Keratinocyte (primary cell): ENCODE measurements at regions not wholly inside any gene's neighbourhood (a gene's known extent, or its start where the extent isn't known, plus 50 kb on each side); places are given as distances from the start of the nearest gene placed in this dataset.

Source experiments
- DNase-seq: peaks from one replicate; pipeline ENCODE4 v3.0.0-alpha.2; 2011; ENCODE audit warnings: low read depth, missing footprints, low spot score
- FAIRE-seq: peaks from 2 replicates; lab custom pipeline; 2011; peaks lifted over from hg19 to GRCh38; lab: Jason Lieb, UNC
- H2AFZ ChIP-seq: 2 replicates; pipeline ENCODE4 v1.6.0; 2012; ENCODE audit warnings: low read length, control low read depth, inconsistent platforms; ENCODE audit not compliant: control insufficient read depth
- H3K27ac ChIP-seq: 2 replicates; pipeline ENCODE4 v1.5.1; 2011; ENCODE audit warnings: low read length; ENCODE audit not compliant: control insufficient read depth, insufficient read depth
- H3K27me3 ChIP-seq: 3 replicates; pipeline ENCODE4 v1.6.0; 2011; ENCODE audit warnings: low read length; ENCODE audit not compliant: control insufficient read depth, insufficient read depth; ENCODE audit errors: extremely low read depth
- H3K36me3 ChIP-seq, 2 experiments: 2 replicates in 1 of 2; 3 replicates in 1 of 2; pipeline ENCODE4 v1.5.1; 2011; ENCODE audit warnings: low read length in 2 of 2, mild to moderate bottlenecking in 1 of 2; ENCODE audit not compliant: control insufficient read depth in 2 of 2, insufficient read depth in 2 of 2; ENCODE audit errors: extremely low read depth in 1 of 2
- H3K4me1 ChIP-seq: 3 replicates; pipeline ENCODE4 v1.5.1; 2011; ENCODE audit warnings: low read length; ENCODE audit not compliant: control insufficient read depth, insufficient read depth; ENCODE audit errors: extremely low read depth
- H3K4me2 ChIP-seq: 3 replicates; pipeline ENCODE4 v1.6.0; 2011; ENCODE audit warnings: low read depth, low read length; ENCODE audit not compliant: control insufficient read depth, insufficient read depth; ENCODE audit errors: extremely low read depth
- H3K4me3 ChIP-seq, 3 experiments: fragments of 200-600 bp in 1 of 3; sonication (generic) in 1 of 3; 2 replicates in 2 of 3; 3 replicates in 1 of 3; pipeline ENCODE4 v1.5.1; 2011 to 2016; ENCODE audit warnings: low read length in 3 of 3, mild to moderate bottlenecking in 3 of 3, control low read depth in 2 of 3, inconsistent platforms in 1 of 3, low read depth in 1 of 3, mixed read lengths in 1 of 3, mixed run types in 1 of 3, moderate library complexity in 1 of 3; ENCODE audit not compliant: control insufficient read depth in 2 of 3, insufficient read depth in 2 of 3; ENCODE audit errors: extremely low read depth in 1 of 3
- H3K79me2 ChIP-seq: 2 replicates; pipeline ENCODE4 v1.6.0; 2012; ENCODE audit warnings: low read length; ENCODE audit not compliant: control insufficient read depth, insufficient read depth
- H3K9ac ChIP-seq: 3 replicates; pipeline ENCODE4 v1.6.0; 2011; ENCODE audit warnings: low read length; ENCODE audit not compliant: control insufficient read depth, insufficient read depth; ENCODE audit errors: extremely low read depth
- H3K9me1 ChIP-seq: 3 replicates; pipeline ENCODE4 v1.6.0; 2011; ENCODE audit warnings: low read length; ENCODE audit not compliant: control insufficient read depth, insufficient read depth; ENCODE audit errors: extremely low read depth
- H3K9me3 ChIP-seq: 2 replicates; pipeline ENCODE4 v1.5.1; 2012; ENCODE audit warnings: low read depth, low read length; ENCODE audit not compliant: control insufficient read depth
- H4K20me1 ChIP-seq: 3 replicates; pipeline ENCODE4 v1.6.0; 2011; ENCODE audit warnings: low read length; ENCODE audit not compliant: control insufficient read depth, insufficient read depth; ENCODE audit errors: extremely low read depth
- EZH2 ChIP-seq: IDR thresholded peaks from one replicate; pipeline ENCODE4 v1.6.1; 2012; ENCODE audit warnings: inconsistent platforms, mild to moderate bottlenecking, low read length, moderate library complexity
- dilution Hi-C: fragments of 300-500 bp; cut with MboI; formaldehyde crosslinking; loops from one replicate; pipeline ENCODE4 v1.7.0; 2020; ENCODE audit warnings: low sequenced_read_pairs; ENCODE audit not compliant: extremely low pct_ligation_motif_present
- TF ChIP-seq, protein P1 (sequence below), 3 experiments: IDR thresholded peaks in 1 of 3; conservative IDR thresholded peaks in 1 of 3; optimal IDR thresholded peaks in 1 of 3; 2 replicates in 2 of 3; 3 replicates in 1 of 3; pipeline versions ENCODE3 to v1.5.1; 2011; ENCODE audit warnings: low read length in 3 of 3, mild to moderate bottlenecking in 3 of 3, moderate library complexity in 2 of 3, control low read depth in 1 of 3, inconsistent platforms in 1 of 3; ENCODE audit not compliant: insufficient read depth in 2 of 3; ENCODE audit errors: extremely low read depth in 1 of 3

- no peak overlapping the region for H3K27ac ChIP-seq
- no peaks in the 10 kb centered on the region for H3K27me3 ChIP-seq
- no peak overlapping the region for H3K4me3 ChIP-seq
- H4K20me1 ChIP-seq: no peaks in the 10 kb centered on the region
- no peak for TF ChIP-seq EZH2
- TF ChIP-seq, protein P1, sequence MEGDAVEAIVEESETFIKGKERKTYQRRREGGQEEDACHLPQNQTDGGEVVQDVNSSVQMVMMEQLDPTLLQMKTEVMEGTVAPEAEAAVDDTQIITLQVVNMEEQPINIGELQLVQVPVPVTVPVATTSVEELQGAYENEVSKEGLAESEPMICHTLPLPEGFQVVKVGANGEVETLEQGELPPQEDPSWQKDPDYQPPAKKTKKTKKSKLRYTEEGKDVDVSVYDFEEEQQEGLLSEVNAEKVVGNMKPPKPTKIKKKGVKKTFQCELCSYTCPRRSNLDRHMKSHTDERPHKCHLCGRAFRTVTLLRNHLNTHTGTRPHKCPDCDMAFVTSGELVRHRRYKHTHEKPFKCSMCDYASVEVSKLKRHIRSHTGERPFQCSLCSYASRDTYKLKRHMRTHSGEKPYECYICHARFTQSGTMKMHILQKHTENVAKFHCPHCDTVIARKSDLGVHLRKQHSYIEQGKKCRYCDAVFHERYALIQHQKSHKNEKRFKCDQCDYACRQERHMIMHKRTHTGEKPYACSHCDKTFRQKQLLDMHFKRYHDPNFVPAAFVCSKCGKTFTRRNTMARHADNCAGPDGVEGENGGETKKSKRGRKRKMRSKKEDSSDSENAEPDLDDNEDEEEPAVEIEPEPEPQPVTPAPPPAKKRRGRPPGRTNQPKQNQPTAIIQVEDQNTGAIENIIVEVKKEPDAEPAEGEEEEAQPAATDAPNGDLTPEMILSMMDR (optimal IDR thresholded peaks at IDR 0.05 in 1 of 3, IDR thresholded peaks at IDR 0.05 in 1 of 3, conservative IDR thresholded peaks at IDR 0.05 in 1 of 3; ENCODE audit: extremely low read depth in 1 of 3, insufficient read depth in 2 of 3, low read length in 3 of 3): no peak
- no peaks in the 10 kb centered on the region for H3K9me3 ChIP-seq
- no peaks in the 10 kb centered on the region for H3K36me3 ChIP-seq
- dilution Hi-C loops: no loop called here
- no peak overlapping the region for H3K9ac ChIP-seq
- no peak for DNase-seq
- no peak overlapping the region for H2AFZ ChIP-seq
- H3K4me1 ChIP-seq: no peaks in the 10 kb centered on the region
- H3K4me2 ChIP-seq: no peak overlapping the region
- no peak for FAIRE-seq
- H3K79me2 ChIP-seq: no peaks in the 10 kb centered on the region
- H3K9me1 ChIP-seq: no peaks in the 10 kb centered on the region
Observed at GRCh38 chr13:85631801-85632200, 167.4 kb downstream of the SLITRK6 start.

DNA sequence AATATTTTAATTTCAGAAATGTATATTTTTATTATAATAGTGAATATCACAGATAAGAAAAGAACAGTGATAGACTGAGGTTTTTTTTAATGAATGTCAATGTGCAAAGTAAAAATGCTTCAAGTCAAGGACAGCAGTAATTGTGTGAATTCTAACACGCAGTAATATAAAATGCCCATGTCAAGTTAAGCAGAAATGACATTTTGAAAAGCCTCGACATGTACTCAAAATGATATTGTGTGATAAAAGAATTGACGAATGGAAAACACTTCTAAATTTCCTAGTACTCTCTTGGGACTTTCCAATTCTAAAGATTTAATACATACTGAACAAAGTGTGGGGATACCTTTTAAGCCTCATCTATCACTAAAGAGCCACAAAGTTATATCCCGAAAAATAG is 172.6 kb downstream of the SLITRK6 start:
- no peak for TF ChIP-seq EZH2
- TF ChIP-seq, protein P1 (optimal IDR thresholded peaks at IDR 0.05 in 1 of 3, IDR thresholded peaks at IDR 0.05 in 1 of 3, conservative IDR thresholded peaks at IDR 0.05 in 1 of 3; ENCODE audit: extremely low read depth in 1 of 3, insufficient read depth in 2 of 3, low read length in 3 of 3): no peak
- H2AFZ ChIP-seq: no peak overlapping the region
- no peaks in the 10 kb centered on the region for H3K79me2 ChIP-seq
- H3K9me1 ChIP-seq: no peaks in the 10 kb centered on the region
- H3K4me2 ChIP-seq: no peak overlapping the region
- H3K9ac ChIP-seq: no peak overlapping the region
- FAIRE-seq (no peak), DNase-seq (no peak)
- dilution Hi-C loops: no loop called here
- no peaks in the 10 kb centered on the region for H4K20me1 ChIP-seq
- H3K9me3 ChIP-seq: no peaks in the 10 kb centered on the region
- H3K4me1 ChIP-seq: no peaks in the 10 kb centered on the region
- H3K36me3 ChIP-seq: no peaks in the 10 kb centered on the region
- no peaks in the 10 kb centered on the region for H3K27me3 ChIP-seq
- no peak overlapping the region for H3K4me3 ChIP-seq
- H3K27ac ChIP-seq: no peak overlapping the region
